Activated naive CD8-positive, alpha-beta T cell treated with anti-CD3 and anti-CD28 coated beads, Interleukin-2, amount 10 ng/mL, durations not matched to agents 7 days and 5 days (primary cell): ENCODE measurements at regions not wholly inside any gene's neighbourhood (a gene's known extent, or its start where the extent isn't known, plus 50 kb on each side); places are given as distances from the start of the nearest gene placed in this dataset.

ENCODE experiments used
- ATAC-seq: fragments of 150-1000 bp; cut with Tn5 transposase; one replicate; pipeline ENCODE4 v1.10.0; 2021; ENCODE audit warnings: low read depth, moderate library complexity
- POLR2A ChIA-PET: fragments of 350-600 bp; sonication (Branson Sonifier 250); formaldehyde crosslinking; loops from one replicate; lab custom pipeline; 2021; ENCODE audit warnings: antibody characterized with exemption; lab: Charles Lee
- DNase-seq: peaks from one replicate; pipeline ENCODE4 v3.0.0; 2021
- H3K27ac Mint-ChIP-seq: one replicate; pipeline ENCODE4 v1.8.0; 2022; ENCODE audit warnings: mild to moderate bottlenecking, mixed read lengths
- H3K27me3 Mint-ChIP-seq: one replicate; pipeline ENCODE4 v1.8.0; 2022; ENCODE audit warnings: mild to moderate bottlenecking, moderate library complexity, mixed read lengths
- H3K36me3 Mint-ChIP-seq: one replicate; pipeline ENCODE4 v1.8.0; 2021; ENCODE audit warnings: mild to moderate bottlenecking, mixed read lengths
- H3K4me1 Mint-ChIP-seq: one replicate; pipeline ENCODE4 v1.8.0; 2021; ENCODE audit warnings: mixed read lengths
- H3K4me3 Mint-ChIP-seq: one replicate; pipeline ENCODE4 v1.8.0; 2022; ENCODE audit warnings: mild to moderate bottlenecking, moderate library complexity, mixed read lengths
- H3K9me3 Mint-ChIP-seq: one replicate; pipeline ENCODE4 v1.8.0; 2021; ENCODE audit warnings: mixed read lengths

DNA sequence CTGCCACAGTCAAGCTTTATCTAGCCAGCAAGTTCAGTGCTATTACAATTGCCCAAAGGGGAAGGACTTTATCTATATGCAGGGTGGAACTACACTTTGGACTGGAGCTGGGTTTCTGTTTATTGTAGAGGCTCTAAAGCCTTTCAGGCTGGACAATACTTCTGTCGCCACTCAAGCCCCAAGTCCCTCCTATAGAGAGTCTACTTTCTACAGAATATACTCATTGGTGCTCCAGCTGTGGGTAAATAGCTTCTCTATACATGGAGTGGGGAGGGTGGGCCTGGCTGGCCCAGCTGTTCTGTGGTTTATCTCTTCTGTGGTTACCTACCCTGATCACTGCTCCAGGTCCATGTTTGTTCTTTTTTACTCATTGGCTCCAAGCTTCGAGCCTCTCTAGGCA is 151.8 kb upstream of the MYLIP start:
- ATAC-seq (no peak), DNase-seq (no peak)
- Mint-ChIP-seq H3K9me3 (peaks cover 7% of the 10 kb centered on the region), H3K27ac (no peak overlapping the region), H3K27me3 (peaks cover 3% of the 10 kb centered on the region), H3K4me1 (no peaks in the 10 kb centered on the region), H3K36me3 (no peaks in the 10 kb centered on the region), H3K4me3 (no peak overlapping the region)
- POLR2A ChIA-PET: no interaction called here

DNA sequence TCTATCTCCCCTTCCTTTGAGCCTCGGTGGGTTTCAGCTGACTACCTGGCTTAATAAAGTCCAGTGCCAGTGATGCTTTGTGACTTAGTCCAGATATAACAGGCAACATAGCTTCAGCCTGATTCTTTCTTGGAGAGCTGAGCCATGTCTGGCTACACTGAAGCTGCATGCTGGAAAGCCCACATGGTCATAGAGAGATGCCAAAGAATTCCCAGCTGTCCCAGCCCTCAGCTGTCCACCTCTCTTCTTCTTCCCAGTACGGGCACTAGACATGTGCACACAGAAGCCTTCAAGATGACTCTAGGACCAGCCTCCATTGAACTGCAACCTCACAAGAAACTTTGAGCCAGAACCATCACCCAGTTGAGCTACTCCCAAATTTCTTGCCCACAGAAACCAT is 154.1 kb upstream of the MYLIP start:
- H3K36me3 Mint-ChIP-seq: no peaks in the 10 kb centered on the region
- no peak for ATAC-seq
- POLR2A ChIA-PET: interaction anchor here (0.6 kb wide), 1 partner anchor 188 kb away, joined by 4 read pairs; no protein-coding TSS in a partner anchor
- no peak overlapping the region for H3K27ac Mint-ChIP-seq
- no peaks in the 10 kb centered on the region for H3K4me1 Mint-ChIP-seq
- peaks cover 7% of the 10 kb centered on the region for H3K9me3 Mint-ChIP-seq
- no peak overlapping the region for H3K4me3 Mint-ChIP-seq
- no peak for DNase-seq
- H3K27me3 Mint-ChIP-seq: peaks cover 5% of the 10 kb centered on the region

DNA sequence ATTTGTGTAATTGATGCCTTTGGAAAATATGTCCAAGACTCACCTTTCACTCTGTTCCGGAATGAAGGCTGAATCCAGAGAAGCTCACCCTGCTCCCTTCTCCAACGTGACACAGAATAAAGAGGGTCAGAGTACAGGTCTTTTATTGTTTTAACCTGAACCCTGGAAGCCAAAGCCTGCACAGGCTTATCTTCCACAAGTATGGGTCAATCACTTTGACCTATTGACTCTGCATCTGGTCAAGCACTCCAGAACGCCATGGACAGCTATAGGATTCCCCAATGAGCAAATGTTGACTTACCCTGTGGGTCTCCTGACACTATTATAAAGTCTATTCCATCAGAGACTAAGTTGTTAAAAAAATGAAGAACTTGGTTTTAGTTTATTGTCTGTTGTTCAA is 158.4 kb upstream of the MYLIP start:
- Mint-ChIP-seq H3K27me3 (peaks cover 2% of the 10 kb centered on the region), H3K27ac (no peak overlapping the region), H3K4me3 (no peak overlapping the region), H3K36me3 (no peaks in the 10 kb centered on the region), H3K9me3 (peaks cover 5% of the 10 kb centered on the region), H3K4me1 (no peaks in the 10 kb centered on the region)
- DNase-seq: no peak
- POLR2A ChIA-PET: no interaction called here
- no peak for ATAC-seq

DNA sequence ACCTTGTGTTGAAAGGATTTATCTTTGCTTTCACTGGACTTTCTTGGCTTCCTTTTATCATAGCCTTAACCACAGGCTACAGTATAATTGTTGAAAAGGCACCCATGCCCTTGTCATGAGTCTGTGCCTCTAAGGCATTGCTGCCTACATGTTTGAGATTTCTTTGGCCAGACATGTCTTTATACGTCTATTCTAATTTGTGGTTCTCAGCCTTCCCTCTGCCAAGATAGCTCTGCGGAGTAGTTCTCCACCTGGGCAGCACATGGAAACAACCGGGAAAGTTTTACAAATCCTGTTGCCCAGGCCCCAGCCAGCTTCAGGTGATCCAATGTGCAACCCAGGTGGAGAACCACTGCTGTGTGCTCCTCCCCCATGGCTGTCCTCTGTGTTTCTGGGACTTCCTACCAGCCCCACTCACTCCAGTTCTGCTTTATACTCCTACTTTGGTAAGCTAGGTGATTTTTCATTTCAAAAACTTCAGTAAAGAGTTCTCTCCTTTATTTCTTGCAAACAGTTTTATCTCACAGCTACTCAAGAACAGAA is 159.6 kb upstream of the MYLIP start:
- POLR2A ChIA-PET: no interaction called here
- H3K4me3 Mint-ChIP-seq: no peak overlapping the region
- H3K4me1 Mint-ChIP-seq: no peaks in the 10 kb centered on the region
- H3K27me3 Mint-ChIP-seq: peaks cover 2% of the 10 kb centered on the region
- peaks cover 4% of the 10 kb centered on the region for H3K9me3 Mint-ChIP-seq
- no peak for DNase-seq
- ATAC-seq: no peak
- H3K27ac Mint-ChIP-seq: no peak overlapping the region
- H3K36me3 Mint-ChIP-seq: no peaks in the 10 kb centered on the region

DNA sequence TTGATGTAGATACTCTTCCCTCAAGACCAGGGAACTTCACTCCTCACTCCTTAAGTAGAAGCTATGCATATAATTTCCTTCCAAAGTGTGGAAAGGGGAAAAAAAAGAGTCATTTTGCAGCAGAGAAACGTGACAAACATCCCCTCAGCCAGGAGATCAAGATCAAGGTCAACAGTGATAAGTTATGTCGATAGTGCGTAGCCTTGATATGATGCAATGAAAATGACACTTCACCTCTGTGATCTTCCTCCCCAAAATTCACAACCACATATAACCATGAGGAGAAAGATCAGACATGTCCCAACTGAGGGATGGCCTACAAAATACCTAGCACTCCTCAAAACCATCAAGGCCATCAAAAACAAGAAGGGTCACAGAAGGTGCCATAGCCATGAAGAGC is 160.4 kb upstream of the MYLIP start:
- Mint-ChIP-seq H3K27me3 (peaks cover 2% of the 10 kb centered on the region), H3K4me1 (peaks cover 5% of the 10 kb centered on the region), H3K27ac (no peak overlapping the region), H3K9me3 (peaks cover 2% of the 10 kb centered on the region), H3K4me3 (no peak overlapping the region), H3K36me3 (no peaks in the 10 kb centered on the region)
- no peak for DNase-seq
- POLR2A ChIA-PET: no interaction called here
- ATAC-seq: no peak

DNA sequence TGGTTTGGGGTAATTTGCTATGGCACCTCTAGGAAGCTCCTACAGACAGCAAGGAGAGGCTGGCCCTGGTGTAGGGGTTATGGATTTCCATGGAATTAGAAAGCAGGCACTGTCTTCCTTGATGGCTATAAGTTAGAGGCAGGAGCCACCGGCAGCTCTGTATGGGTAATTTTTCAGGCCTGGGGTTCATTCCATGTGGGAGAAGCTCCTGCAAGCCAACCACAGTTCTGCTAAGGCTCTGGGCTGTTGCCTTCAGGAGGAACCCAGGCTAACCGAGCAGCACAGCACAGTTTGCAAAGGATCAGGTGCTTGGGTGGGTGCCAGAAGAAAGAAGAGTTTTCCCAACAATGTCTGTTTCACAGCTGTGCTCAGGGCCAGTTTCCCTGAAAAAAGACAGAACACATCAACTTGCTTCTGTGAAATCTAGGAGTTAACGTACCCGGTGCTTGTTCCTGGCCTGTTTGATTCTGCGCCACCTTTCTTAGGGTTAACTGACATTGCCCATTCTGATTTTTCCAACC is 162.8 kb upstream of the MYLIP start:
- H3K9me3 Mint-ChIP-seq: no peaks in the 10 kb centered on the region
- POLR2A ChIA-PET: no interaction called here
- ATAC-seq: no peak
- H3K27me3 Mint-ChIP-seq: no peaks in the 10 kb centered on the region
- no peaks in the 10 kb centered on the region for H3K36me3 Mint-ChIP-seq
- H3K27ac Mint-ChIP-seq: no peak overlapping the region
- peaks cover 18% of the 10 kb centered on the region for H3K4me1 Mint-ChIP-seq
- no peak for DNase-seq
- no peak overlapping the region for H3K4me3 Mint-ChIP-seq

DNA sequence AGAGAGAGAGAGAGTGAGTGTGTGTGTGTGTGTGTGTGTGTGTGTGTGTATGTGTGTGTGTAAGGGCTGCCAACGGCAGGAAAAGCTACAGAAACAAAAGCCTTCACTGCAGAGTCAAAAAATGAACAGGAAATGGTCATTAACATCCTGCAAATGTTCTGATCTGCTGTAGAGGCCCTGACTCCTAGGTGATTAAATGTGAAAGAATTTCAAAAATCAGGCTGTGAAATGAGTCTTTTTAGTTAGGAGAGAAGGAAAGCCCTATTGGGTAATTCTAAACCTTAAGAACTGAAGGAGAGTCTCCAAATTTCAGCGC is 166.5 kb upstream of the MYLIP start:
- Mint-ChIP-seq H3K27ac (peak overlapping the region; percentile 59), H3K4me3 (peak overlapping the region; percentile 4), H3K27me3 (no peaks in the 10 kb centered on the region), H3K4me1 (peaks cover 18% of the 10 kb centered on the region), H3K36me3 (no peaks in the 10 kb centered on the region), H3K9me3 (peaks cover 1% of the 10 kb centered on the region)
- DNase-seq: no peak
- ATAC-seq: peak; percentile 93
- POLR2A ChIA-PET: no interaction called here

DNA sequence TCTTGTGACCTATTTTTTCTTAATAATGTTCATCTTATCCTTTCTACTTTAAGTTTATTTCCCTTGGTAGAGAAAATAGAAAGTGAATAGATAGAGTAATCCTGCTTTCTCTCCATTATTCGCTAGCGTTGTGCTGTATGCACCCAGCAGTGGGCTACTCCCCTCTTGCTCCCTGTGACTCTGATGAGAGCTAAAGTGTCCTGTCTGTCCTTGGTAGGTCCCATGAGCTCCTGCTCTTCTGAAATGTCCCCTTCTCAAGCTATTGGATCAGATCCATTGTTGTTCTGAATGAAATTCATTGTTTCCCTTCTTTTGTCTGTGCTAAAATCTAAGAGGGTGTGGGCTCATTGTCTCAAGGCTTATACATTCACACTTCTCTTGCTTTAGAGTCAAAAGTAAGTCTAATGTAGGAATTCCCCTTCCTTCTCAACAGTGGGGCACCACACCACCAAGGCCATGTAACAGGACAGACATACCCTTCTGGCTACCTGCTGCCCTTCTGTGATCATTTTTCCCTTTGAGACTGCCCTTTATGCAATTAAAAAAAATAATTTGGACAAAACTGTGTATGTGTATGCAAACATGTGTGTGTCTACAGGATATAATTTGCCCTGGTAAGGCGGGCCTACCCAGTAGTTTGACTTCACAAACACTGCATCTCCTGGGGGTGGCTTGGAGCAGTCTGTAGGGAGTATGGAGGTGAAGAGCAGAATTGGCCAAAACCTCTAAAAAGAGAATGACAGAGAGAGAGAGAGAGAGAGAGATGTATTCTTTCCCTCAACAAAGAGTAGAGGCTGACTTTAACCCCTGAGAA is 167.0 kb upstream of the MYLIP start:
- Mint-ChIP-seq H3K4me1 (peaks cover 18% of the 10 kb centered on the region), H3K4me3 (peak overlapping the region; percentile 4), H3K9me3 (peaks cover 3% of the 10 kb centered on the region), H3K27ac (peak overlapping the region; percentile 59), H3K27me3 (no peaks in the 10 kb centered on the region), H3K36me3 (no peaks in the 10 kb centered on the region)
- POLR2A ChIA-PET: no interaction called here
- ATAC-seq (no peak), DNase-seq (no peak)

DNA sequence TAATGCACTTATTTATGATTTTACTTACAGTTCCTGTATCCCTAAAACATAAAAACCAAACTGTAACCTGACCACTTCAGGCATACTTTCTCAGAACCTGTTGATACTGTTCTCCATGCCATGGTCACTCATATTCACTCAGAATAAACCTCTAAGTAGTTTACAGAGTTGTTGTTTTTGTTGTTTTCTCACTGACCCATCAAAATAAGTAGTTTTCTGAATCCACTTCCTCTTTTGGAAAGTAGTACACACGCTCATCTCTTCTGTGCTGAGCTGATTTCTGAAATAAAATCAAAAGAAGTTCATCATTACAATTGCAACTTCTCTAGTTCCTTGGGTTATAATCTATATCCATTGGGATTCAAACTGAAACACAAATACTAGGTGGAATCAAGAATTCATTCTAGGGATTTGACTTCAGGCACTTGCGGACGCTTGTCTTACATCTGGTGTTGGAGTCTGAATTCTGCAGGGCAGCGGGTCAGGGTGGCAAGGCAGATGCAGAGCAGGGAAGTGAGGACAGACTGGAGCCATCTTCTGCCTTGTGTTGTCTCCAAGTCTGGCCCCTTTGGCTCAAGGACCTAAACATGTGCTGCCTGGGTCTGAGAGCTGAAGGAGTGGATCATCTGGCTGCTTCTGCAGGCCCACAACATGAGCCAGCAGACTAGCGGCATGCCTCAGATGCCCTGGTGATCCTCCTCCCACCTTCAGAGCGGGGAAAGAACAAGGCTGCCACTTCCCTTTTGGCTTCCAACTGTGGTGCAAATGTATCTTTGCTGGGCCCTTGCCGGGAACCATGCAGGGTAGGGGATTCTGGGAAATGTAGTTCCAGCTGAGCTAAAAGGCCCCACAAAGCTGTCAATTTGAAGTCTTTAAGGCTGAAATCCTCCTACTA is 167.9 kb upstream of the MYLIP start:
- no peak for DNase-seq

DNA sequence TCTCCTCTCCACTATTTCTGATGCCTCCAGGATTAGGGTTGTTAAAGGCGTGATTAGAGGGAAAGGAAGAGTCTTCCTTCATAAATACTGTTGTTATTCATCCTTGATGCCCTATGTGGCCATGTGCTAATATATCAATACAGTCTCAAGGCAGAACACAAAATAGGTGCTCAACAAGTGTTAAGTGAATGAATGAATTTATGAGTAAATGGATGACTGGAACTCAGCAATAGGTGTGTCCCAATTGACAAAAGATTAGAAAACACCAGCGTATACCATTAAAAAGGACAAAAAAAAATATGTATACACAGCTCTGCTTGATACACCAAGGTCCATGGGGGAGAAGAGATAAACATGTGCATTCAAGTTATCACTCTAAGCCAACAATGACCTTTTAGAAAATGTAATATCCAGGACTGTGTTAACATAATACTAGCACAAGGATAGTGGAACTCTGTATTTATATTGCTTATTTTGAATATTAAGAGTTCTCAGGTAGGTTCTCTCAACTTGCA is 171.2 kb upstream of the MYLIP start:
- Mint-ChIP-seq H3K9me3 (peaks cover 3% of the 10 kb centered on the region), H3K4me1 (peaks cover 16% of the 10 kb centered on the region), H3K27ac (no peak overlapping the region), H3K4me3 (no peak overlapping the region), H3K36me3 (no peaks in the 10 kb centered on the region), H3K27me3 (no peaks in the 10 kb centered on the region)
- DNase-seq (no peak), ATAC-seq (no peak)
- POLR2A ChIA-PET: no interaction called here

More for the DNA sequence above, 167.9 kb upstream of the MYLIP start:
- Mint-ChIP-seq H3K27ac (no peak overlapping the region), H3K36me3 (no peaks in the 10 kb centered on the region), H3K27me3 (no peaks in the 10 kb centered on the region), H3K4me1 (peaks cover 22% of the 10 kb centered on the region), H3K4me3 (no peak overlapping the region), H3K9me3 (peaks cover 3% of the 10 kb centered on the region)
- ATAC-seq: no peak
- POLR2A ChIA-PET: no interaction called here

DNA sequence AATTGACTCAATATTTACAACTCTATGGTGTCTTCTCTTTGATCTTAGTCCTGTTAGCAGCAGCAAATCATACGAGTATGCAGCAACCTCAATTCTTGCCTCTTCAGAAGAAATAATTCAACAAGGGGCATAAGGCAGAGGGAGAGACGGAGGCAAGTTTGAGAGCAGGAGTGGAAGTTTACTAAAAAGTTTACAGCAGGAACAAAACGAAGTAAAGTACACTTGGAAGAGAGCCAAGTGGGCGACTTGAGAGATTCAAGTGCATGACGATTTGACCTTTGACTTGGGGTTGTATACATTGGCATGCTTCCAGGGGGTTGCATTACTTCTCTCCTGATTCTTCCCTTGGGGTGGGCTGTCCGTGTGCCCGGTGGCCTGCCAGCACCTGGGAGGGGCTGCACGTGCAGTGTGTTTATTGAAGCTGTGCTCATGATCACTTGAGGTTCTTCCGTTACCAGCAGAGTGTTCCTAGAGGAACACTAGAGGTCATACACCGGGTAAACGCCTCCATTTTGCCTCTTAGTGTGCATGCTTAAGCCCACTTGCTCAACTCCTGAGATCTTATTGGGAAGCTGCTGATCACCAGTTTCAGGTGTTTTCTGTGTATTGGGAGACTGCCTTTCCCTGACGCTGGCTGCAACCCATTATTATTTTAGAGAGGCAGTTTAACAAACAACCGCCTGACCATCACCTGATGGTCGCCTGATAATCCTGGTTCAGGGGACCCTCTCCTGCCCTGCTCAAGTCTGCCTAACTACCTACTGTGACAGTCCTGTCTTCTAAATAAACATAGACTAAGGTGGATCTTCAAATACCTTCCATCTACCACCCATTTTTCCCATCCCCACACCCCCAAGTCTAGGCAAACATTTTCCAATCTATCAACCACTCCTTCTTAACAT is 172.4 kb upstream of the MYLIP start:
- ATAC-seq (no peak), DNase-seq (no peak)
- peaks cover 3% of the 10 kb centered on the region for H3K9me3 Mint-ChIP-seq
- no peaks in the 10 kb centered on the region for H3K27me3 Mint-ChIP-seq
- H3K4me1 Mint-ChIP-seq: peaks cover 4% of the 10 kb centered on the region
- POLR2A ChIA-PET: no interaction called here
- no peak overlapping the region for H3K4me3 Mint-ChIP-seq
- H3K36me3 Mint-ChIP-seq: no peaks in the 10 kb centered on the region
- H3K27ac Mint-ChIP-seq: no peak overlapping the region

DNA sequence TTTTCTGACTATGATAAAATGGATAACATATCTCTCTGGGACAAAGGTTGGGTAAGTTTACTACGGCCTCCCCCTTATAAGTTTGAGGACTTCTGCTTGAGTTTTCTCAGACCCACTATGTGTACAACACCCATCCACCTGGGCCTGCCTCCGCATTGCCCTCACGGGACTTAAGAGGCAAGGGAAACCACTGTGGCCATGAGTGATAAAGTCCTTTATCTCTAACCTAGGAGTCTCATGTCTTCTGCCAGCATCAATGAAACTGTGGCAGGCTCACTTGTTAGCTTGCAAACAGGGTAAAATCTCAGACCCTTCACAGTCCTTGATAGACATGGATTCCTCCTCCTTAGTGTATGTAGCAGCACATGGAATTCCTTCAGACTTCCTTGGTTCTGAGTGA is 173.4 kb upstream of the MYLIP start:
- DNase-seq (no peak), ATAC-seq (no peak)
- Mint-ChIP-seq H3K4me3 (no peak overlapping the region), H3K9me3 (peaks cover 3% of the 10 kb centered on the region), H3K36me3 (no peaks in the 10 kb centered on the region), H3K27ac (no peak overlapping the region), H3K4me1 (peaks cover 4% of the 10 kb centered on the region), H3K27me3 (no peaks in the 10 kb centered on the region)
- POLR2A ChIA-PET: no interaction called here
